Smooth muscle cell (in vitro differentiated cells): ENCODE measurements at regions not wholly inside any gene's neighbourhood (a gene's known extent, or its start where the extent isn't known, plus 50 kb on each side); places are given as distances from the start of the nearest gene placed in this dataset.

Experiments used
- DNase-seq: peaks from one replicate; lab custom pipeline; 2025; ENCODE audit not compliant: unreplicated experiment; lab: John Stamatoyannopoulos, UW
- H2AFZ ChIP-seq: fragments of 200-600 bp; sonication (generic); 2 replicates; pipeline ENCODE4 v1.6.0; 2016; ENCODE audit warnings: antibody characterized with exemption, low read depth, mild to moderate bottlenecking
- H3F3A ChIP-seq: fragments of 200-600 bp; sonication (generic); 2 replicates; pipeline ENCODE4 v1.6.0; 2017; ENCODE audit warnings: antibody characterized with exemption, low read depth
- H3K27ac ChIP-seq: fragments of 200-600 bp; sonication (generic); 2 replicates; pipeline ENCODE4 v1.5.1; 2016; ENCODE audit warnings: low read depth, mild to moderate bottlenecking
- H3K27me3 ChIP-seq: fragments of 200-600 bp; sonication (generic); 2 replicates; pipeline ENCODE4 v1.6.1; 2016; ENCODE audit warnings: low read depth, mild to moderate bottlenecking
- H3K36me3 ChIP-seq: fragments of 200-600 bp; sonication (generic); 2 replicates; pipeline ENCODE4 v1.5.1; 2016; ENCODE audit warnings: low read depth
- H3K4me1 ChIP-seq: fragments of 200-600 bp; sonication (generic); 2 replicates; pipeline ENCODE4 v1.5.1; 2016; ENCODE audit warnings: low read depth
- H3K4me2 ChIP-seq: fragments of 200-600 bp; sonication (generic); 2 replicates; pipeline ENCODE4 v1.6.0; 2016; ENCODE audit warnings: mild to moderate bottlenecking
- H3K4me3 ChIP-seq: fragments of 200-600 bp; sonication (generic); 2 replicates; pipeline ENCODE4 v1.5.1; 2016; ENCODE audit warnings: mild to moderate bottlenecking
- H3K79me2 ChIP-seq: fragments of 200-600 bp; sonication (generic); 2 replicates; pipeline ENCODE4 v1.6.0; 2016; ENCODE audit warnings: low read depth, mild to moderate bottlenecking
- H3K9ac ChIP-seq: fragments of 200-600 bp; sonication (generic); 2 replicates; pipeline ENCODE4 v1.6.0; 2016; ENCODE audit warnings: low read depth
- H3K9me3 ChIP-seq: fragments of 200-600 bp; sonication (generic); replicated peaks from 2 replicates; pipeline ENCODE4 v1.5.1; 2016; ENCODE audit warnings: low read depth
- H4K20me1 ChIP-seq: fragments of 200-600 bp; sonication (generic); 2 replicates; pipeline ENCODE4 v1.6.0; 2016; ENCODE audit warnings: low read depth
- WGBS: methylation state at CpG from one replicate; pipeline ENCODE4 v1.1.7; 2016; ENCODE audit warnings: low lambda C conversion rate; 5-methylcytosine and 5-hydroxymethylcytosine counted together
- TF ChIP-seq, protein P1 (sequence below): fragments of 200-600 bp; sonication (generic); IDR thresholded peaks from 2 replicates; pipeline ENCODE4 v1.5.1; 2017; ENCODE audit warnings: borderline replicate concordance, mild to moderate bottlenecking, antibody characterized with exemption; ENCODE audit not compliant: insufficient read depth, poor library complexity, severe bottlenecking

DNA sequence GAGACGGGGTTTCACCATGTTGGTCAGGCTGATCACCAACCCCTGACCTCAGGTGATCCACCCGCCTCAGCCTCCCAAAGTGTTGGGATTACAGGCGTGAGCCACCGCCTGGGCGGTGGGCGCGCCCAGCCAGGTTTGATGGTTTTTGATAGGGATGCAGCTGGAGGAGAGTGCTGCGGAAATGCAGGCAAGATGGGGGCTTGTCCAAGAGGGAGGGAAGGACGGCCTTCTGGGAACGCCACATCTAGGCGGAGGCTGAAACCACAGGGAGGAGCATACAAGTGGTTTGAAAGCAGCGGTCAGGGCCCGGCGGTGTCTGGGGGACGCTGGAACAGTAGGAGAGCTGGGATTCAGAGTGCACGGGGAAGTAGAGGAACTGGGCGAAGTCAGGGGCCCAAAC is 134.6 kb downstream of the VRK1 start:
- Histone ChIP-seq H3K4me3 (no peak overlapping the region), H3K27me3 (no peaks in the 10 kb centered on the region), H3K79me2 (no peaks in the 10 kb centered on the region), H3K27ac (no peak overlapping the region), H3K9ac (no peak overlapping the region), H3K36me3 (no peaks in the 10 kb centered on the region), H4K20me1 (no peaks in the 10 kb centered on the region), H3K9me3 (no peaks in the 10 kb centered on the region), H3F3A (no peaks in the 10 kb centered on the region), H3K4me1 (peaks cover 9% of the 10 kb centered on the region), H3K4me2 (no peak overlapping the region), H2AFZ (no peak overlapping the region)
- TF ChIP-seq, protein P1, sequence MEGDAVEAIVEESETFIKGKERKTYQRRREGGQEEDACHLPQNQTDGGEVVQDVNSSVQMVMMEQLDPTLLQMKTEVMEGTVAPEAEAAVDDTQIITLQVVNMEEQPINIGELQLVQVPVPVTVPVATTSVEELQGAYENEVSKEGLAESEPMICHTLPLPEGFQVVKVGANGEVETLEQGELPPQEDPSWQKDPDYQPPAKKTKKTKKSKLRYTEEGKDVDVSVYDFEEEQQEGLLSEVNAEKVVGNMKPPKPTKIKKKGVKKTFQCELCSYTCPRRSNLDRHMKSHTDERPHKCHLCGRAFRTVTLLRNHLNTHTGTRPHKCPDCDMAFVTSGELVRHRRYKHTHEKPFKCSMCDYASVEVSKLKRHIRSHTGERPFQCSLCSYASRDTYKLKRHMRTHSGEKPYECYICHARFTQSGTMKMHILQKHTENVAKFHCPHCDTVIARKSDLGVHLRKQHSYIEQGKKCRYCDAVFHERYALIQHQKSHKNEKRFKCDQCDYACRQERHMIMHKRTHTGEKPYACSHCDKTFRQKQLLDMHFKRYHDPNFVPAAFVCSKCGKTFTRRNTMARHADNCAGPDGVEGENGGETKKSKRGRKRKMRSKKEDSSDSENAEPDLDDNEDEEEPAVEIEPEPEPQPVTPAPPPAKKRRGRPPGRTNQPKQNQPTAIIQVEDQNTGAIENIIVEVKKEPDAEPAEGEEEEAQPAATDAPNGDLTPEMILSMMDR: no peak
- DNase-seq: no peak
- 96% methylated on average over 17 of the region's 17 CpGs for WGBS

DNA sequence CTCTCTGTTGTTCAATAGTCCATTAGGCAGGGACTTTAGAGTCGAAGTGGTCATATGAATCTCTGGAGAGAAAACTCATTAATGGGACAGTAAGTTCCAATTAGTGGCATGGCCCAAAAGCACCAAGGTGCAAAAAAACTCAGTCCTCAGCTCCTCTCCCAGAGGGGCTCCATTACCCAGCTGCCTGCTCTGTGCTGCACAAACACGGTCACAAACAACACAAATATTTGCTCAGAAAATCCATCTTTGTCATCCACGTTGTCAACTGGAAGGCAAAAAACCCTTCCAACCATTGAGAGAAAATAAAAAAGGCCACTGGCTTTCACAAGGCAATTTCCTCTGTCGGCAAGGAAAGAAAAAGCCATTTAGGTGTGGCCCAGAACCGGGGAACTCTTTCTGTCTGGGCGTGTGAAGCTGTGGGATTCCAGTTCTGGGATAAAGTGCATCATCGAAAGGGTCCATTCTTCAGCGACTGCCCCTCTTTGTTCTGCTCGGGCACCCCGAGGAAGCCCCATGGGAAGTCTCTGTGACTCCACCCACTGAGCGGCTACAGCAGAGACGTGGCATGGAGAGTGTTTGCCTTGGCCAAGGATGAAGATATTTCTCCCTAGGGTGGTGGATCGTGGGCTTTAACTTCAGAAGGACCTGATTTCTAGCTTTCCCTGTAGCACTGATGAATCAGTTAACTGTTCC is 137.6 kb downstream of the VRK1 start:
- Histone ChIP-seq H3K4me2 (no peak overlapping the region), H4K20me1 (no peaks in the 10 kb centered on the region), H3K9me3 (no peaks in the 10 kb centered on the region), H3K9ac (no peak overlapping the region), H3F3A (no peaks in the 10 kb centered on the region), H3K36me3 (no peaks in the 10 kb centered on the region), H3K27me3 (no peaks in the 10 kb centered on the region), H3K4me1 (peaks cover 9% of the 10 kb centered on the region), H3K79me2 (no peaks in the 10 kb centered on the region), H2AFZ (no peak overlapping the region), H3K4me3 (no peak overlapping the region), H3K27ac (no peak overlapping the region)
- no peak for DNase-seq
- 82% methylated on average over 13 of the region's 13 CpGs for WGBS
- TF ChIP-seq, protein P1: no peak

DNA sequence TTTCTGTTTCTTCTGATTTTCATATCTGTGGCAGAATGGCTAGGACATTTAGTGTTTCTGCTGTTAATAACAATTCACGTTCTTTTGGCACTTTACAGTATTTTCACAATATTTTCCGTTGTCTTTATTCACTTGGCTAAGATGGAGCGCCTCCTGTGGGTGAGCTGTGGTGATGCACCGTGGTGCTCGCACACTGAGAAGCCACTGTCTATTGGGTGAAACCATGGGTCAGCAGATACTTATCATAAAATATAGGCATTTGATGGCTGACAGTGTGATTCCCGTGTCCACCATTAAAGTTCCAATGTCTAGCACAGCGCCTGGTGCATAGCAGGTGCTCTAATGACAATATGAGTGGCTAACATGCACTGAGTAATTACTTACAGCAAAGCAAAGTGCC is 141.8 kb downstream of the VRK1 start:
- H3K9me3 ChIP-seq: no peaks in the 10 kb centered on the region
- H3K27ac ChIP-seq: no peak overlapping the region
- no peak overlapping the region for H3K4me2 ChIP-seq
- H3K27me3 ChIP-seq: no peaks in the 10 kb centered on the region
- WGBS: 62% methylated on average over 7 of the region's 7 CpGs
- H3K4me3 ChIP-seq: no peak overlapping the region
- no peaks in the 10 kb centered on the region for H3K79me2 ChIP-seq
- no peak for DNase-seq
- H3F3A ChIP-seq: no peaks in the 10 kb centered on the region
- TF ChIP-seq, protein P1: peak; percentile 25
- peaks cover 9% of the 10 kb centered on the region for H3K4me1 ChIP-seq
- no peaks in the 10 kb centered on the region for H3K36me3 ChIP-seq
- H4K20me1 ChIP-seq: no peaks in the 10 kb centered on the region
- no peak overlapping the region for H2AFZ ChIP-seq
- no peak overlapping the region for H3K9ac ChIP-seq

DNA sequence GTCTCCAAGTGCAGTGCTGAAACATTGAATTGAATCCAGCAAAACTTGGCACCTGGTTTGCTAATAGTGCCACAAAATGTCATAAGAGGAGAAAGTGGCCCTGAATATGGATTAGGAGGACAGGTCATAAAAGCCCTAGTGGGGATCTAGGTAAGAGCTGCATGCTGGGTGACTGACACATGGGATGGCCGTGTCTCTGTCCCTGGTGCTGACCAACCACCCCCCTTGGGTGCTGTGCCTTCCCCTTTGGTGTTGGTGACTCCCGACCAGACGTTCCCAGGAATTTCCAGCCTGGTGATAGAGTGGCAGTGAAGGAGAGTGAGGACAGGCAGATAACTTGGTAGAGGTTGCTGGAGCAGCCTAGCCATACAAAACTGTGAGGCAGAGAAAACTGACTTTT is 142.8 kb downstream of the VRK1 start:
- no peak overlapping the region for H3K27ac ChIP-seq
- no peak for DNase-seq
- no peak overlapping the region for H3K4me2 ChIP-seq
- H3K4me1 ChIP-seq: peaks cover under 1% of the 10 kb centered on the region
- H3K36me3 ChIP-seq: no peaks in the 10 kb centered on the region
- no peaks in the 10 kb centered on the region for H3K79me2 ChIP-seq
- no peak overlapping the region for H3K9ac ChIP-seq
- TF ChIP-seq, protein P1: no peak
- WGBS: 50% methylated on average over 3 of the region's 3 CpGs
- no peak overlapping the region for H2AFZ ChIP-seq
- no peak overlapping the region for H3K4me3 ChIP-seq
- no peaks in the 10 kb centered on the region for H3K27me3 ChIP-seq
- H3F3A ChIP-seq: no peaks in the 10 kb centered on the region
- no peaks in the 10 kb centered on the region for H3K9me3 ChIP-seq
- no peaks in the 10 kb centered on the region for H4K20me1 ChIP-seq
